ENCODE measurements at regions not wholly inside any gene's neighbourhood (a gene's known extent, or its start where the extent isn't known, plus 50 kb on each side); places are given as distances from the start of the nearest gene placed in this dataset.
"Not testable (repeated sequence)": the region's sequence is repeated elsewhere in the genome, so short reads cannot be mapped to it uniquely, and the experiment has no call there.

DNA sequence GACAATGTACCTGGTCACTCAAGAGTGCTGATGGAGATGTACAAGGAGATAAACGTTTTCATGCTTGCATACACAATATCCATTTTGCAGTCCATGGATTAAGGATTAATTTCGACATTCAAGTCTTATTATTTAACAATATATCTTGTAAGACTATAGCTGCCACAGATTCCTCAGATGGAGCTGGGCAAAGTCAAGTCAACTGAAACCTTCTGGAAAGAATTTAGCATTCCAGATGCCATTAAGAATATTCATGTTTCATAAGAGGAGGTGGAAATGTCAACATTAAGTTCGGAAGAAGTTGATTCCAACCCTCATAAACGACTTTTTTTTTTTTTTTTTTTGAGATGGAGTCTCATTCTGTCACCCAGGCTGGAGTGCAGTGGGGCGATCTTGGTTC, 126.0 kb downstream of the SHANK2 start:
- not testable (repeated sequence) for H2AFZ ChIP-seq (ENCODE audit: low read length); H3K79me1 ChIP-seq (ENCODE audit: low read depth, low read length); H4K8ac ChIP-seq (ENCODE audit: low read depth, low read length); H3K4me1 ChIP-seq (ENCODE audit: control insufficient read depth in 2 of 2, insufficient read depth in 1 of 2, low read depth in 1 of 2, low read length in 2 of 2); H3K9ac ChIP-seq (ENCODE audit: low read depth, low read length, poor library complexity); H3K4me3 ChIP-seq (ENCODE audit: low read length in 2 of 2); H3K27me3 ChIP-seq (ENCODE audit: control insufficient read depth in 3 of 3, insufficient read depth in 3 of 3, low read depth in 1 of 3, low read length in 3 of 3); H3K4ac ChIP-seq (ENCODE audit: low read length); H4K91ac ChIP-seq (ENCODE audit: low read depth, low read length, poor library complexity); H2BK5ac ChIP-seq (ENCODE audit: low read length); H2BK15ac ChIP-seq (ENCODE audit: low read length); H3K18ac ChIP-seq (ENCODE audit: low read length); H2AK5ac ChIP-seq (ENCODE audit: low read depth, low read length); DNase-seq (ENCODE audit: low spot score); H3K9me3 ChIP-seq (replicated peaks in 1 of 2; ENCODE audit: control insufficient read depth in 2 of 2, insufficient read depth in 1 of 2, low read depth in 1 of 2, low read length in 2 of 2); H3K36me3 ChIP-seq (replicated peaks in 1 of 2; ENCODE audit: control insufficient read depth in 2 of 2, insufficient read depth in 2 of 2, low read length in 2 of 2); H3K23ac ChIP-seq (ENCODE audit: low read depth, low read length, poor library complexity); H2BK12ac ChIP-seq (ENCODE audit: low read length); H3K27ac ChIP-seq (replicated peaks; ENCODE audit: low read length); H2BK120ac ChIP-seq (ENCODE audit: low read depth, low read length); H3K4me2 ChIP-seq (ENCODE audit: insufficient read depth, low read length, poor library complexity, severe bottlenecking); H3K14ac ChIP-seq (ENCODE audit: low read length)
- WGBS, 2 donors (ENCODE audit: extremely low coverage in 2 of 2, insufficient read length in 2 of 2, insufficient replicate concordance in 1 of 2): no CpG with 5 or more reads among the region's 5 CpGs

DNA sequence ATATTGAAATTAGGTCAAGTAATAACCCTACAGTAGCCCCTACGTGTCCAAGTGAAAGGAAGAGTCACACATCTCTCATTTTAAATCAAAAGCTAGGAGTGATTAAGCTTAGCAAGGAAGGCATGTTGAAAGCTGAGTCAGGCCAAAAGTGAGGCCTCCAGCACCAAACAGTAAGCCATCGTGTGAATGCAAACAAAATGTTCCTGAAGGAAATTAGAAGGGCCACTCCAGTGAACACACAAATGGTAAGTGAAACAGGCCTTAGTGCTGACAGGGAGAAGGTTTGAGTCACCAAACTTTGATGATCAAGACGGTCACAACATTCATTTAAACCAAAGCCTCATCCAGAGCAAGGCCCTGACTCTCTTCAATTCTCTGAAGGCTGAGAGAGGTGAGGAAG, 127.2 kb downstream of the SHANK2 start:
- DNase-seq (ENCODE audit: low spot score): no peak
- no peak overlapping the region for H2AFZ ChIP-seq (ENCODE audit: low read length)
- H2BK5ac ChIP-seq (ENCODE audit: low read length): no peak overlapping the region
- no peak overlapping the region for H2BK15ac ChIP-seq (ENCODE audit: low read length)
- no peak overlapping the region for H3K4me2 ChIP-seq (ENCODE audit: insufficient read depth, low read length, poor library complexity, severe bottlenecking)
- H3K27me3 ChIP-seq (ENCODE audit: control insufficient read depth in 3 of 3, insufficient read depth in 3 of 3, low read depth in 1 of 3, low read length in 3 of 3): peaks cover 0 to 4% (median 0%) of the 10 kb centered on the region in 3 experiments
- no peak overlapping the region for H3K4me3 ChIP-seq (ENCODE audit: low read length in 2 of 2)
- no peak overlapping the region for H2BK12ac ChIP-seq (ENCODE audit: low read length)
- WGBS, 2 donors (ENCODE audit: extremely low coverage in 2 of 2, insufficient read length in 2 of 2, insufficient replicate concordance in 1 of 2): no CpG with 5 or more reads among the region's 3 CpGs
- H3K4me1 ChIP-seq (ENCODE audit: control insufficient read depth in 2 of 2, insufficient read depth in 1 of 2, low read depth in 1 of 2, low read length in 2 of 2): no peaks in the 10 kb centered on the region
- H3K14ac ChIP-seq (ENCODE audit: low read length): no peak overlapping the region
- H3K9ac ChIP-seq (ENCODE audit: low read depth, low read length, poor library complexity): no peak overlapping the region
- H3K27ac ChIP-seq (replicated peaks; ENCODE audit: low read length): no peak overlapping the region
- no peak overlapping the region for H3K18ac ChIP-seq (ENCODE audit: low read length)
- H3K9me3 ChIP-seq (replicated peaks in 1 of 2; ENCODE audit: control insufficient read depth in 2 of 2, insufficient read depth in 1 of 2, low read depth in 1 of 2, low read length in 2 of 2): no peaks in the 10 kb centered on the region
- no peaks in the 10 kb centered on the region for H3K79me1 ChIP-seq (ENCODE audit: low read depth, low read length)
- H3K4ac ChIP-seq (ENCODE audit: low read length): no peak overlapping the region
- no peak overlapping the region for H2BK120ac ChIP-seq (ENCODE audit: low read depth, low read length)
- H4K91ac ChIP-seq (ENCODE audit: low read depth, low read length, poor library complexity): no peak overlapping the region
- H2AK5ac ChIP-seq (ENCODE audit: low read depth, low read length): no peak overlapping the region
- no peak overlapping the region for H3K23ac ChIP-seq (ENCODE audit: low read depth, low read length, poor library complexity)
- H4K8ac ChIP-seq (ENCODE audit: low read depth, low read length): no peak overlapping the region
- no peaks in the 10 kb centered on the region for H3K36me3 ChIP-seq (replicated peaks in 1 of 2; ENCODE audit: control insufficient read depth in 2 of 2, insufficient read depth in 2 of 2, low read length in 2 of 2)

DNA sequence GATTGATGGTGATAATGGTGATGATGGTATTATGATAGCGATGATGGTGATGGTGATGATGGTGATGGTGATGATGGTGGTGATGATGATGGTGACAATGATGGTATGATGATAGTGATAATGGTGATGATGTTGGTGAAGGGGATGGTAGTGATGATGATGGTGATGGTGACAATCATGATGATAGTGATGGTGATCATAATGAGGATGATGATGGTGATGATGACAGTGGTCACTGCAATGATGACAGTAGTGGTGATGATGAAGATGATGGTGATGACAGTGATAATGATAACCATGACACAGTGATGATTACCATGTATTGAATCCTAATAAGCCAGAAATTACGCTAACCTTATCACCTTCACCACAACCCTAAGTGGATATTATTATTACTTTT, 128.2 kb downstream of the SHANK2 start:
- no peak overlapping the region for H3K18ac ChIP-seq (ENCODE audit: low read length)
- H3K36me3 ChIP-seq (replicated peaks in 1 of 2; ENCODE audit: control insufficient read depth in 2 of 2, insufficient read depth in 2 of 2, low read length in 2 of 2): no peaks in the 10 kb centered on the region
- no peak overlapping the region for H2AFZ ChIP-seq (ENCODE audit: low read length)
- H3K9ac ChIP-seq (ENCODE audit: low read depth, low read length, poor library complexity): no peak overlapping the region
- WGBS, 2 donors (ENCODE audit: extremely low coverage in 2 of 2, insufficient read length in 2 of 2, insufficient replicate concordance in 1 of 2): 100% methylated on average over 1 of the region's 2 CpGs; no CpG with 5 or more reads in 1 of the 2 donors
- no peak overlapping the region for H3K23ac ChIP-seq (ENCODE audit: low read depth, low read length, poor library complexity)
- no peak overlapping the region for H4K91ac ChIP-seq (ENCODE audit: low read depth, low read length, poor library complexity)
- no peak overlapping the region for H2AK5ac ChIP-seq (ENCODE audit: low read depth, low read length)
- H2BK15ac ChIP-seq (ENCODE audit: low read length): no peak overlapping the region
- no peak overlapping the region for H3K4ac ChIP-seq (ENCODE audit: low read length)
- no peak overlapping the region for H3K4me2 ChIP-seq (ENCODE audit: insufficient read depth, low read length, poor library complexity, severe bottlenecking)
- H2BK120ac ChIP-seq (ENCODE audit: low read depth, low read length): no peak overlapping the region
- DNase-seq (ENCODE audit: low spot score): no peak
- no peaks in the 10 kb centered on the region for H3K4me1 ChIP-seq (ENCODE audit: control insufficient read depth in 2 of 2, insufficient read depth in 1 of 2, low read depth in 1 of 2, low read length in 2 of 2)
- H2BK12ac ChIP-seq (ENCODE audit: low read length): no peak overlapping the region
- H3K14ac ChIP-seq (ENCODE audit: low read length): no peak overlapping the region
- H3K9me3 ChIP-seq (replicated peaks in 1 of 2; ENCODE audit: control insufficient read depth in 2 of 2, insufficient read depth in 1 of 2, low read depth in 1 of 2, low read length in 2 of 2): no peaks in the 10 kb centered on the region
- no peaks in the 10 kb centered on the region for H3K79me1 ChIP-seq (ENCODE audit: low read depth, low read length)
- no peak overlapping the region for H3K4me3 ChIP-seq (ENCODE audit: low read length in 2 of 2)
- H4K8ac ChIP-seq (ENCODE audit: low read depth, low read length): no peak overlapping the region
- no peak overlapping the region for H2BK5ac ChIP-seq (ENCODE audit: low read length)
- no peak overlapping the region for H3K27ac ChIP-seq (replicated peaks; ENCODE audit: low read length)
- peaks cover 0 to 3% (median 0%) of the 10 kb centered on the region in 3 experiments for H3K27me3 ChIP-seq (ENCODE audit: control insufficient read depth in 3 of 3, insufficient read depth in 3 of 3, low read depth in 1 of 3, low read length in 3 of 3)

DNA sequence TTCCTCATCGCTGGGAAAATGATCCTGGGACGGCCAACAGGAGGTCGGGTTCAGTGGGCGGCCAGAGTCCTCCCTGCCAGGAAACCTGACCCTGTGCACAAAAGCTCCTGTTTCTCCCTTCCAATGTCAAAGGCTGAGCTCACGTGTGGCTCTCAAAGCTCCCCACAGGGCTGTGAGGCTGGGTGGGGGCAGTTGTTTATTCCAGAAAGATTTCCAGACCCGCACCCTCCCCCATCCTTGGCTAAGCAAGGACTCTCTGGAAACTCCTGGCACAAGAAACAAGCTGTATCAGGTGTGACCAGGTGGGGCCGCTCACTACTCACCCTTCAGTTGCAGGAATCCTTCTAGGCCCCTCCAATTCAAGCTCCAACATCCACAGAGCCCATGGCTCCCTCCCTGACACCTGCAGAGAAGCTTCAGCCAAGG, 131.9 kb downstream of the SHANK2 start:
- Histone ChIP-seq H3K36me3 (replicated peaks in 1 of 2; ENCODE audit: control insufficient read depth in 2 of 2, insufficient read depth in 2 of 2, low read length in 2 of 2) (no peaks in the 10 kb centered on the region), H2BK15ac (ENCODE audit: low read length) (no peak overlapping the region), H4K8ac (ENCODE audit: low read depth, low read length) (no peak overlapping the region), H3K4me1 (ENCODE audit: control insufficient read depth in 2 of 2, insufficient read depth in 1 of 2, low read depth in 1 of 2, low read length in 2 of 2) (no peaks in the 10 kb centered on the region), H3K27me3 (ENCODE audit: control insufficient read depth in 3 of 3, insufficient read depth in 3 of 3, low read depth in 1 of 3, low read length in 3 of 3) (peaks cover 0 to 3% (median 0%) of the 10 kb centered on the region in 3 experiments), H3K4me2 (ENCODE audit: insufficient read depth, low read length, poor library complexity, severe bottlenecking) (no peak overlapping the region), H3K18ac (ENCODE audit: low read length) (peak overlapping the region; percentile 3), H3K9ac (ENCODE audit: low read depth, low read length, poor library complexity) (no peak overlapping the region), H3K4ac (ENCODE audit: low read length) (no peak overlapping the region), H3K14ac (ENCODE audit: low read length) (no peak overlapping the region), H3K27ac (replicated peaks; ENCODE audit: low read length) (no peak overlapping the region), H4K91ac (ENCODE audit: low read depth, low read length, poor library complexity) (no peak overlapping the region), H2BK5ac (ENCODE audit: low read length) (no peak overlapping the region), H2BK120ac (ENCODE audit: low read depth, low read length) (no peak overlapping the region), H2AFZ (ENCODE audit: low read length) (no peak overlapping the region), H3K4me3 (ENCODE audit: low read length in 2 of 2) (no peak overlapping the region), H2AK5ac (ENCODE audit: low read depth, low read length) (no peak overlapping the region), H3K23ac (ENCODE audit: low read depth, low read length, poor library complexity) (no peak overlapping the region), H2BK12ac (ENCODE audit: low read length) (no peak overlapping the region), H3K79me1 (ENCODE audit: low read depth, low read length) (no peaks in the 10 kb centered on the region), H3K9me3 (replicated peaks in 1 of 2; ENCODE audit: control insufficient read depth in 2 of 2, insufficient read depth in 1 of 2, low read depth in 1 of 2, low read length in 2 of 2) (no peaks in the 10 kb centered on the region)
- WGBS, 2 donors (ENCODE audit: extremely low coverage in 2 of 2, insufficient read length in 2 of 2, insufficient replicate concordance in 1 of 2): no CpG with 5 or more reads among the region's 7 CpGs
- DNase-seq (ENCODE audit: low spot score): peak; percentile 41

All from neuronal stem cell (in vitro differentiated cells).